PC-3 (cell line): ENCODE measurements at regions not wholly inside any gene's neighbourhood (a gene's known extent, or its start where the extent isn't known, plus 50 kb on each side); places are given as distances from the start of the nearest gene placed in this dataset.

ENCODE experiments used
- EZH2 ChIP-seq: fragments of 300-600 bp; sonication (generic); IDR thresholded peaks from one replicate; pipeline ENCODE4 v1.6.1; 2017; ENCODE audit warnings: antibody characterized with exemption, mild to moderate bottlenecking, low read length; ENCODE audit not compliant: unreplicated experiment
- TF ChIP-seq, protein P1 (sequence below): fragments of 300-600 bp; sonication (generic); conservative IDR thresholded peaks from 2 replicates; pipeline ENCODE4 v1.5.1; 2017; ENCODE audit warnings: antibody characterized with exemption, low read depth, mild to moderate bottlenecking, low read length

DNA sequence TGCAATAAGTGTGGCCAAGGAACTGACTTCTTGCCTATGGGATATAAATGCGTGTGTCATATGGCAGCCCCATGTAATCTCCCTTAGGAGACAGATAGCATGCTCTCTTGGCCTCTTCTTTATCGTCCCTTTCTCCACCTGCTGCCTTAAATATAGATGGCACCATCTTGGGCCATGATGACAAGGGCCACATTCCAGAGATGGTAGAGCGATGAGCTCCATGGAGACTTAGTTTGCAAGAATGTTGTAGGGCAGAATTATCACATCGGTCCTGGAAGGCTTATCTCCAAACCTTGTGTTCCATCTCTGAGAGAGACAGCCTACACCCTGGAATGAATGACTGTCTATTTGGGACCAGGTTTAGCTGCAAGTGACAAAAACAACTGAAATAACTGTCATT lies 536.7 kb downstream of the TNS1 start:
- TF ChIP-seq, protein P1, sequence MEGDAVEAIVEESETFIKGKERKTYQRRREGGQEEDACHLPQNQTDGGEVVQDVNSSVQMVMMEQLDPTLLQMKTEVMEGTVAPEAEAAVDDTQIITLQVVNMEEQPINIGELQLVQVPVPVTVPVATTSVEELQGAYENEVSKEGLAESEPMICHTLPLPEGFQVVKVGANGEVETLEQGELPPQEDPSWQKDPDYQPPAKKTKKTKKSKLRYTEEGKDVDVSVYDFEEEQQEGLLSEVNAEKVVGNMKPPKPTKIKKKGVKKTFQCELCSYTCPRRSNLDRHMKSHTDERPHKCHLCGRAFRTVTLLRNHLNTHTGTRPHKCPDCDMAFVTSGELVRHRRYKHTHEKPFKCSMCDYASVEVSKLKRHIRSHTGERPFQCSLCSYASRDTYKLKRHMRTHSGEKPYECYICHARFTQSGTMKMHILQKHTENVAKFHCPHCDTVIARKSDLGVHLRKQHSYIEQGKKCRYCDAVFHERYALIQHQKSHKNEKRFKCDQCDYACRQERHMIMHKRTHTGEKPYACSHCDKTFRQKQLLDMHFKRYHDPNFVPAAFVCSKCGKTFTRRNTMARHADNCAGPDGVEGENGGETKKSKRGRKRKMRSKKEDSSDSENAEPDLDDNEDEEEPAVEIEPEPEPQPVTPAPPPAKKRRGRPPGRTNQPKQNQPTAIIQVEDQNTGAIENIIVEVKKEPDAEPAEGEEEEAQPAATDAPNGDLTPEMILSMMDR: no peak
- no peak for TF ChIP-seq EZH2
